ENCODE measurements at regions not wholly inside any gene's neighbourhood (a gene's known extent, or its start where the extent isn't known, plus 50 kb on each side); places are given as distances from the start of the nearest gene placed in this dataset.

DNA sequence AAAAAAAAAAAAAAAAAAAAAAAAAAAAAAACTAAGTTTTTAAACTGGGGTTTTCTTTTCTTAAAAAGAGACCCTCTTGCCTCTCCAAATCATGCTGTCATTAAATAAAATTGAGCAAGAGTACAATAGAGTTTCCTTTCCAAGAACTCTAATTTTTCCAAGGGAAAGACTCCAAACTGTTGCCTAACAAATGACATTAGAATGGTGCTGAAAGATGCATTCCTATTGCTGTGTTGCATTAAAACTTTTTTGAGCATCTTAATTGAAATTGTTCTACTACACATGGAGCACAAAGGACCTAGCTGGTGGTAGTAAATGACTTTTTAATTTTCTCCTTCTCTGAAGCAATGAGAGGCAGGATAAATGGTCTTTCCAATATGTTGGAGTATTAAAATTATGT, 469.1 kb upstream of the ARHGEF26 start:
- no peak for TF ChIP-seq CTCF (IDR thresholded peaks at IDR 0.05)
- no peak for TF ChIP-seq EZH2 (IDR thresholded peaks at IDR 0.05; ENCODE audit: borderline replicate concordance, insufficient read depth, low read depth, low read length, poor library complexity, severe bottlenecking)
